ENCODE measurements at regions not wholly inside any gene's neighbourhood (a gene's known extent, or its start where the extent isn't known, plus 50 kb on each side); places are given as distances from the start of the nearest gene placed in this dataset.
"Not testable (repeated sequence)": the region's sequence is repeated elsewhere in the genome, so short reads cannot be mapped to it uniquely, and the experiment has no call there.

DNA sequence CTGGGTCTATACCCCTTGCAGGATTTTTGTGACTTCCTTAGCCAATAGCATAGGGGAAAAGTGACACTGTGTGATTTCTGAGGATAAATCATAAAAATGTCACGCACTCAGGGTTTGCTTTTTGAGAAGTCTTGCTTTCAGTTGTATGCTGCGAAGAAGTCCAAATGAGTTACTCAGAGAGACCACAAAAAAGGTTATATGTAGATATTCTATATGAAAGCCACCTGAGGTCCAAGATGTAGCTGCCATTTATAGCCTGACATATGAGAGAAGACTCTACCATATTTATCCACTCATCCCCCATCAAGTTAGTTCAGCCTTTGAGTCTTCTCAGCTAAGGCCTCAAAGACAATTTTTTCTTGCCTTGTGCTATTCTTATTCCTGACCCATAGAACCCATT, 488.3 kb upstream of the MAP2 start:
- DNase-seq (ENCODE audit: low spot score) = no peak

DNA sequence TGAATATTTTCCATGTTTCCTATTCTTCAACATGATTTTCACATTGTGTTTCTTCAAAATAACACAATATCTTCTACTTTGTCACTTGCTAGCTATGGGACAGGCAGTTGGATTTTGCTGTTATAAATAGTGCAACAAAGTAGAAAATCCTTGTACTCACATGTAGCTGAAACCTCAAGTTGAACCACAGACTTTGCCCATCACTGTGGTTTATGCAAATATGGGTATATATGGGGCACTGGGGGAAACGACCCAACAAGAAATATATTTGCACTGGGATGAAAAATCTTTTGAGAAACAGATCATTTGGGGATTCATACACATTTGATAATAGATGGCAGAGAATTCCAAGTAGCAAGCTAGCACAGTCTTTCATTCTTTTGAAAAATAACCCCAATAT, 486.3 kb upstream of the MAP2 start:
- no peak for DNase-seq (ENCODE audit: low spot score)

DNA sequence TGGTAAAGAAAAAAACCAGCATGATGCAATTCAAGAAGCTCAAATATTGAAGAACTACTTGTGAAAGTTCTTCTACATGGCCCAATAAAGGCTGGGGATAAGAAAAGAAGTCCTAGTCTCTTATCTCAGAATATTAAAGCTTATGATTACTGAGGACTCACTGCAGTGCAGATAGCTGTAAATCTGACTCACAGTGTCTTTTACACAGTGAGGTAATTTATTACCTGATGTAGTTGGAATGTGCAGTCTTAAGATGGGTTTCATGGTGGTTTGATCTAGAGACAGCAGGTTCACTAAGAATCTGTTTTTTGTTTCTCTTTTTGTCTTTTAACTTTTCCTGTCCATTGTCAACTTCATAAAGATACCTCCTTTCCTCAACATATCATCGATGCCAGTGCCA, 484.0 kb upstream of the MAP2 start:
- no peak for DNase-seq (ENCODE audit: low spot score)

DNA sequence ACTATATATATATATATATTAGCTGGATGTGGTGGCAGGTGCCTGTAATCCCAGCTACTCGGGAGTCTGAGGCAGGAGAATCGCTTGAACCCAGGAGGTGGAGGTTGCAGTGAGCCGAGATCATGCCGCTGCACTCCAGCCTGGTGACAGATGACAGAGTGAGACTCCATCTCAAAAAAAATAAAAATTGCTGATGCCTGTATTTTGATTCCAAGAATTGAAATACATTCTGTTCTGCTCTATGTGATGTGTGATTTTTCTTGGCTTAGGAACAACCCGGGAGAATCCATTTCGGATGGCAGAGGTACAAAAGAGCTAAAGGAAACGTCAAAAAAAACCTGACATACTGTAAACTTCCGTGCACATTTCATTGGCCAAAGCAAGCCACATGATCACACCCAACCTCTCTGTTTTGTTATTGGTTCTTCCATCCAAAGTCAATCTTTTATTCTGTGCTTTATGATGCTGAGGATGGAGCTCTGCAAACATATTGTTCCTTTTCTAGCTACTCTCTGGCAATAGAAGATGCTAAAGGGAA, 478.1 kb upstream of the MAP2 start:
- DNase-seq (ENCODE audit: low spot score) = no peak

DNA sequence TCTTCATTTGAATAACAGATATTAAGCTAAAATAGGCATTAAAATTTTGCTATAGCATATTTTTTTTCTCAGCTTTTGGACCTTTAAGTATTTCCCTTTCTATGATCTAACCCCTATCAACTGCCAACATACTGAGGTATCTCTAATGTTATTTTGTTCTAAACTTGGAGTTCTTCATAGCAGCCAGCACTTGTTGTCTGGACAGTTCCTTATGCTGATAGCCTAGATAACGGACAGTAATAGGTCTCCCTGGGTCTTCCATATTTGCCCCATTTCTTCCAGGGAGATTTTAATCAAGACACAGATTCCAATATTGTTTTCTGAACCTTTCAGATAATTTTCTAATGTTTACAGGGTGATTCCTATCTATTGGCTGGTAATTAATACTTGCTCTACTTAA, 475.8 kb upstream of the MAP2 start:
- DNase-seq (ENCODE audit: low spot score) = no peak

DNA sequence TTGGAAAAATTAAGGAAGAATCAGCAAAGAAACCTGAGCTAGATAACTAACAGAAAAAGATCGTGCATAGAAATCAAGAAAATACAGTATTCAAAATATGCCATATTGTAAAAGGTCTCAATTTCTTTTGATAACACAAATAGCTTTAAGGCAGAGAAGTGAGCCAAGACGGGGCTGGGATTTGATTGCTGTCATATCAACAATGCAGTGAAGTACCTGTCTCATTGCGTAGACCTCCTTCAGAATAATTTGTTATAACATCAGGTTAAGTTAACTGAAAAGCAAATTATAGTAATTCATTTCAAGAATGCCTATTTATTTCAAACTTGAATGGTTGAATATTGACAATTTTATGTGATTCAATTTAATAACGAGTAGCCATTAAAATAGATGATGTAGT, 453.8 kb upstream of the MAP2 start:
- no peak for DNase-seq (ENCODE audit: low spot score)

DNA sequence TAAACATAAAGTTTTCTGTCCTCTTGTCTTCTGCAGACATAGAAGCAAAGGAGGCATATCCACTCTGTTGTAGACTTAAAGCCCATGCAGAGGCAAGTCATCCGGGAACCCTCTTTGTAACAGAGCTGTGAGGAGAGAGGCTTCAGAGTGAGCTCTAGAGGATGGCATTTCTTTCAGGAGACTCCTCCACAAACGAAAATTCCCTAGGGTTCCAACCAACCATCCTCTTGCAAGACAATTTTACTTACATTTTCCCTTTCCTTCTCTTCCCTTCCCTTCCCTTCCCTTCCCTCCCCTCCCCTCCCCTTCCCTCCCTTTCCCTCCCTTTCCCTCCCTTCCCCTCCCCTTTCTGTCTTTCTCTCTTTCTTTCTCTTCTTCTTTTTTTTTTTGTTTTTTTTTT, 446.3 kb upstream of the MAP2 start:
- no peak for DNase-seq (ENCODE audit: low spot score)

DNA sequence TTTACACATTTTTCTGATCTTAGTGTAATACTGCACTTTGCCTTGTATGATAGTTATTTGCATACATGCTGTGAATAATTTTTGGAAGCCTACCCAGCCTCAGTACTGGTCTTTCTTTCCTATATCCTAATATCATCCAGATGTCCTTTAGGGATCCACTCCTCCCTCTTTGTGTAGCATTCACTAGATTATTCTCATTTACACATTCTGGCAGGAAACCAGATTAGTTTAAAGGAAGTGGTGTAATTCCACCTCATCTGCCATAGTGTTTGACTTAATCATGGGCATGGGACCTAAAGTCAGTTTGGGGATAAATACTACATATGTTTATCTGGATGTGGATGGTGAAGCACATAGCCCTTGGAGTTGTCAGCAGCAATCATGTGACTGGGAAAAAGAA, 444.9 kb upstream of the MAP2 start:
- DNase-seq (ENCODE audit: low spot score) = no peak

DNA sequence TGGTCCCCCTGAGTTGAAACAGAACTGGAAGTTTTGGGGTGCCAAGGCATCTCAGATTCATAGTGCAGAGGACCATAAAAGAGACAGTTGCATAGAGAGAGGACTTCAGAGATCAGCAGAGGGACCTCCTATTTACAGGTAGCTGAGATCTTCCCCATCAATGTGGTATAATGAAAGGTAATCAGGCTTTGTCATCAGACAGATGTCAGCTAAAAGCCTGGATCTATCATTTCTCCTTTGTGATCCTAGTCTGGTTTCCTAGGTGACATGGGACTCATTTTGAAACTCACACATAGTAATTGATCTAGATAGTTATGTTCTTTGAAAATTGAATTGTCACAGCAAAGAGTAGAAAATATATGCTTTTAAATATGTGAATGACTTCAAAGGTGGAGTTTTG, 443.5 kb upstream of the MAP2 start:
- DNase-seq (ENCODE audit: low spot score) = no peak

DNA sequence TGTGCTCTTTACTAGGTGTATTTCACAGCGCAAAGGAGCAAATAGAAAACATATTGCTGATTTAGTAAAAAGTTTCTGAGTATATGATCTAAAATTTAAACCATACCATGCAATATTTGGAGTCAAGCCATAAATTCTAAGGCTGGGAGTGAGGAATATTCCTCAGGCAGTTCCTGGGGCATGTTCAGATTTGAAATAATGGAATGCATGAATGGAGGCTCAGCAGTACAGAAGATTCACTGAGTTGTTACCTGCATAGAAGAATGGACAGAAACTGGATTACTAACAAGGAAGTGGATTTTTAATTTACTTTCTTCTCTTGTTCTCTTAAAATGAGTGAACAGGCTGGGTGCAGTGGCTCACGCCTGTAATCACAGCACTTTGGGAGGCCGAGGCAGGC, 441.0 kb upstream of the MAP2 start:
- DNase-seq (ENCODE audit: low spot score) = no peak

DNA sequence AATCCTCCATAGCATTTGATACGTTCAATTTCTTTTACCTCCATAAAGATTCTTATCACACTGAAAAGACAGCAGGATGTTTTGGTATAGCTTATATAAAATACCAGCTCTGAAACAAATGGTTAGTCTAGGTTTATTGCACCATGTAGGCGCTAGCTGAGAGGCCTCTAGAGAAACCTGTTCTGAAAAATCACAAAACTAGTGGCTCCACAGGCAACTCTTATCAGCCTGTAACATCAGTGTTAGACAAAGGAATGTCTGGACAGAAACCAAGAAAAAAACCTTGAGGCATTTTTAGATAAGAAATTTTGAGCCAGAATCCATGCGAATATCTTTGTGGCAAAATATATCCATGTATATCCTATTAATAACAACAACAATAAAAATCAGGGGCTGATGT, 440.4 kb upstream of the MAP2 start:
- DNase-seq (ENCODE audit: low spot score) = no peak

DNA sequence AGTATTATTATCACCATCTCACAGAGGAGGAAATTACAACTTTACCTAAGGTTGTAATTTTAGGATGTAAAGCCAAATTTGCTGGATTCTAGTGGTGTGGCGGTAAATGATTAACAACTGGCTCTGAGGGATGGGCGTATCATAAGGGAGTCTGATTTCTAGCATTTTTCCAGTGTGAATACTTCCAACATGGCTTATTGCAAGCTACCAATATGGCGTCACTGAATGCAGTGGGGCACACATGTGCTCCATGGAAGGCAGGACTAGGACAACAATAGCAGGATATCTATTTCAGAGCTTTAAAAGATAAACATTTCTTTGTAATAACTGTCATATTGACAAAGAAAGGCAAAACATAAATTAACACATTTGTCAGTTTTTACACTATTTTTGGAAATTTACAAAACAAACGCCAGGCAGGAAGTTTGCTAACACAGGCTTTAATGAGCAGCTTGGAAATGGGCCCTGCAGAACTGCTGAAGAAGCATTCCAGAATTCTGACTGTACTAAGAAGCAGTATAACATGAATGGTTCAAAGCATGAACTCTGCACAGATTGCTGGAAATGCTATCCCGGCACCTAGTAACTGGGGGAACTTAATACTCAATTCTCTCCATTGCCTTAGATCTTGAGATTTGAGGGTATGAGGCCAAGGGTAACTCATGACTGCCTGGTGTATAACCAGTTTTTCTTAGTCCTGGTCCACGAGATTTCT, 439.3 kb upstream of the MAP2 start:
- no peak for DNase-seq (ENCODE audit: low spot score)

DNA sequence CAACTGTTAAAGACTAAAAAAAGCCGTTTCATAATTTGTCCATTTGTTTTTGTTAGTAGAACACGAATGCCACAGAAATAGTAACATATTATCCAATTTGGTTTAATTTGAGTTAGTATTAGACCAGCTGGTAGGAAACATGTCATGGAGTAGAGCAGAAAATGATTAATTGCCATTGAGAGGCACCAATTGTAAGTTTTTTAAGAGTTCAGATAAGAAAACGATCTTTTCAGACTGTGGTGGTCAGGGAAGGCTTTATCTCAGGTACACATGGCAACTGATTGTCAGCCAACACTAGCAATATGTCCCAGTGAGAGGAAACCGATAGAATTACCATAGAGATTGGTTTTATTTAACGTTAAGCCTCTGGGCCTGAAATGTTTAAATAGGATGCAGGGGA, 438.2 kb upstream of the MAP2 start:
- no peak for DNase-seq (ENCODE audit: low spot score)

DNA sequence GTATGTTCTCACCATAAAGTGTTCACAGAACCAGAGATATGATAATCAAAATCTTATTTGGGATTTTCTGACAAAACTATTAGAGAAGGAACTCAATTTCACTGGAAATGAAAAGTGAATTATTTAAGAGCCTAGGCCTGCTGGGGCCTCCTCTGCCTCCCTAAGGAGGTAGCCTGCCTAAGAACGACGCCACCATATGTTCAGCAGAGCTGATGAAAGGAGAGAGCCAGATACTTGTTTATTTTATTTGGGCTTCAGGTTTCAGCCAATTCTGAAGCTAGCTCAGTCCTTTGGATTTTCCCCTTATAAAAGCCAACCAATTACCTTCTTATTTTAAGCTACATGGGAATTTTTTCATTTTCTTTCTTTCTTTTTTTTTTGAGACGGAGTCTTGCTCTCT, 433.1 kb upstream of the MAP2 start:
- DNase-seq (ENCODE audit: low spot score) = no peak

DNA sequence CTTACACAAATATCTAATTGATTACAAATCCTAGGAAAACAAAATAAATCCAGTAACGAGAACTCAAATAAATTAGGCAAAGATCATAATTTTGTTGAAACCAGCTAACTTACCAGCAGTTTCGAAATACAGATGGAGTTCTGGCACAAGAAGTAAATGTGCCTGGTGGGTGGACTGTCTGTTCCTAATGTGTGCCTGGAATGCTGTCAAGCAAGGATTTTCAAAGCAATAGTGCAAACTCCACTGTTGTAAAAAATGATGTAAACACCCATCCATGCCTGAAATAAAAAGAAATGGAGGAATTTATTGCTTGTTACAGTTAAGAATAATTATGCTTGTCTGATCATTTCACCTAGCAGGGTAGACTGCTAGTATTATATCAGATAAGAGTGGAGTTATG, 423.9 kb upstream of the MAP2 start:
- DNase-seq (ENCODE audit: low spot score) = no peak

DNA sequence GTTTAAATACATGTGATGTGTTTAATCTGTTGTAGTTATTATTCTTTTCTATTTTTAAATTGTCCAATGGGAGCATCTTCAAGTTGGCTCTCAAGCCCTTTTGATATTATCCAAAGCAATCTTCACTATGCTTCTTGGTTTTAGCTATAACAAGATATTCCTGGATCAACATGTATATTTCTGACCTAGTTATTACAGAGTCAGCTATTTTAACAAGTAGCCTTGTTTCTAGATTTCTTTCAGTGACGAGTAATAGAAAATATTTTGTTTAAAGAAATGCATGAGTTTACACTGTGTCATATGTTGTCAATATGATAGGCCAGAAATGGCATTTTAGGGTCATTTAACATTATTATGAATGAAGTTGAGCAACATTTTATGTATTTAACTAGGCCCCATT, 421.8 kb upstream of the MAP2 start:
- DNase-seq (ENCODE audit: low spot score) = no peak

DNA sequence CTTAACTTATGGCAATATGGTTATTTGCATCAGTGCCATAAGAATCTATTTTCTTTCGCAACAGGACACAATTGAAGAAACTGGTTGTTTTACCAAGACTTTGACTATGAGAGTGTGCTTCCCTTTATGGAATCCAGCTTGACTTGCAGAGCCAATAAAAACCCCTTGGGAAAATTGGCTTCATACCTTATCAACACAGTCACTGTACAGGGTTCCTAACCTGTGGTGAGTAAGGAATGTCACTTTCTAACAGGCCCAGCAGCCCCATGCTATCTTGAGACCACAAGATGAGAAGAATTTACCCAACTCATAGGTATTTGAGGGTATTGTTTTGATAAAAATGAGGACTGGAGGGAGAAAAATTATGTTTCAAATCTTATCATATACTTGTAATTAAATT, 418.5 kb upstream of the MAP2 start:
- no peak for DNase-seq (ENCODE audit: low spot score)

DNA sequence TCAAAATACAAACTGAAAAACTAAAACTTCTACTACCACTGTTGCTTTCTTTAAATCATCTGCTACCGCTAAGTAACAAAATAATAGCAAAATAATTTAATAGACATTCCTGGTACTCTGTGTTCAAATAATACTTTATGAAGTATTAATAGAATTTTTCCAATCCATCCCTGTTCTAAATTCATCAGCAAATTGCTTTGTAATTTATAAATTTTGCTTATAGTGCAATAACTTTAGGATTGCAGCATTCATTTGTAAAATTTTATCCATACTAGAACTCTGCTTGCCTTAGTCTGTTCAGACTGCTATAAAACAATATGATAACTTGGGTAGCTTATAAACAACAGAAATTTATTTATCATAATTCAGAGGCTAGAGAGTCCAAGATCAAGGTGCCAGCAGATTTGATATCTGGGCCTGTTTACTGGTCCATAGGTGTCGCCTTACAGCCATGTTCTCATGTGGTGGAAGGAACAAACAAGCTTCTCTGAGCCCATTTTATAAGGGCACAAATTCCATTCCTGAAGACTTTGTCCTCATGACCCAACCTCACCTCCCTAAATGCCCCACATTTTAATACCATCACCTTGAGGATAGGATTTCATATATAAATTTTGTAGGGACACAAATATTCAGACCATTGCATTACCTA, 415.1 kb upstream of the MAP2 start:
- DNase-seq (ENCODE audit: low spot score) = no peak

DNA sequence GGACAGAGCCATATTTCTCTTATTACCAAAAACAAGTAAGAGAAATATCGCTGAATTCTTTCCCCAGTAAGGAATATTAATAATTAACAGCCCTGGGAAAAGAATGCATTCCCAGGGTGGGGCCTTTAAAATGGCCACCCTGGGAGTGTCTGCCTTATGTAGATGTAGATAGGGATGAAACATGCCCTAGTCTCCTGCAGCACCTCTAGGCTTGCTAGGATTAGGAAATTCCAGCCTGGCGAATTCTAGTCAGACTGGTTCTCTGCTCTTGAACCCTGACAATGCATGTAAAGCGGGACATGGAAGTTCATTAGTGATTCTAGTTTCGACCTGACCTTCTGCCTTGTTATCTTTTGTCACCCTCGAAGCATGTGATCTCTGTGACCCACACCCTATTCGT, 405.2 kb upstream of the MAP2 start:
- DNase-seq (ENCODE audit: low spot score) = not testable (repeated sequence)

DNA sequence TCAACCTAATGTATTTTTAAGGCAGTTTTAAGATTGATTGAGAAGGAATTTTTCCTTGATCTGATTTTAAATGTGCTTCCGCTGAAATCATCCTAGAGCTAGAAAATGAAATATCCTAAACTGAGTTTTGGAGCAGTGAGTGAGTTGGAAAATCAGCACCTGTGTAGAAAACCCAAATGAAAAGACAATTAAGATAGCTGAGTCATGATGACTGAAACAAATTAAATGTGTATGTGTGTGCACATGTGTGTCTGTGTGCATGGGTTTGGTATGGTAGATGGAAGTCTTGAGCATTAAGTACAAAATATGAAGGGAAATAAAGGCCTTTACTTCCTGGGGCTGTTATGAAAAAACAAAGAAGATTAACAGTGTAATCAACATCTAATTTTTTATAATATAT, 394.6 kb upstream of the MAP2 start:
- no peak for DNase-seq (ENCODE audit: low spot score)

DNA sequence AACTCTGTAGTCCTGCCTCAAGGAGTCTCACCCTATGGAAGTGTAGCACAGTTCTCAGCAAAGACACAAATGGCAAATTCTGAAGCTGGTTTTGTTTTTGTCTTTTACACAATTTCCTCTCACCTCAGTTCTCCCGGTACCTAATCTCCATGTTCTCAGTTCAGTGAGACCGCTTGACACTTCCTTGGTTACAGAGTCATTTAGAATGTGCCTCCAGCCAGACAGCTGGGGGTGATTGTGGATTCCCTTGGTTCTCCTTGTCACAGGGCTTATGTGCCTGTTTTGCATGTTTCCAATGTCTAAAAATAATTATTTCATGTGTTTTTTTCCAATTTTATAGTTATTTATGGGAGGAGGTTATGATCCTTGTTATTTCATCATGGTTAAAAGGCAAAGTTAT, 379.5 kb upstream of the MAP2 start:
- no peak for DNase-seq (ENCODE audit: low spot score)

DNA sequence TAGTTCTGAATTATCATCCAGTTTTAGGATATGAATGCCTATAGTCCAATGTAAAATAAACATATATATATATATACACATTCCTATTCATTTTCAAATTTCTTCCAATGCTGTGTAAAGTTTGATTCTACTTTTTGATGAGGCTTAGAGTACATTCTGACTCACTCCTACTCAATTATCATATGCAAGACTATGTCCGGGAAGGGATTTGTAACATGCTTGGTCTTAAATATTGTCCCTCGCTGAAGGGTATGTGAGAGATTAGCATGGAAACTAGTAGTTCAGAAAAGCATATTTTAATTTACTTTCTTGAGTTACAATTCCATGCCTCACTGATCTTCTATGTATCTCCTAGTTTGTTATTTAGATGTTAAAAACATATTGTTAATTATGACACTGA, 377.7 kb upstream of the MAP2 start:
- DNase-seq (ENCODE audit: low spot score) = no peak

DNA sequence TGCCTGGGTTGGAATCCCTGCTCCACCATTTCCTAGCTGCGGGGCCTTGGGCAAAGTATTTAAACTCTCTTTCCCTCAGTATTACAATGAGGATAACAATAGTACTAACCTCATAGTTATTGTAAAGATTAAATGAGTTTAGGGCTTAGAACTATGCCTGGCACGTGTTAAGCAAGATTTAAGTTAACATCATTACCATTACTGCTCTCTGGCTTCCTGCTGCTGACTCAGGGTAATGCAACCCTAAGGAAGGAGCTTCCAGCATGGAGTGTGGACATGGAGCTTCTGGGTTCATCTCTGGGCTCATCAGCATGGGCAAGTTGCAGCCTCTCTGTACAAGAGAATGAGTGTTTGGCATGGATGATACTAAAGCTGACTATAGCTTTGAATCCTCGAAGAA, 374.2 kb upstream of the MAP2 start:
- DNase-seq (ENCODE audit: low spot score) = no peak

DNA sequence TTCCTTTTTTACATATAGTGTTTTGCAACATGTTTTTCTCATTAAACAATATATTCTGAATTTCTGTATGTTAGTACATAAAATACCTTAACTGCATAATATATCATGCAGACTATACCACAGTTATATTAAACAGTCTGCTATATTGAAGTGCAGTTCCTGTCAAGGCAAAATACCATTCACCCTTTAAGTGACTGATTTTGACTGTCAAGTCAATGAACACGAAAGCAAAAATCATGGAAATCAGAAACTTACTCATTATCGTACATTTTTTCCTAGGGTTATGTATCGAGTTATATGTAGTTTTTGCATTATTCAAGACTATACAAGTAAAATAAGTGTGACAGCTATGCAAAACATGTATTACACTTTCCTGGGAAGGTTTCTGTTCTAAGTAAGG, 361.6 kb upstream of the MAP2 start:
- DNase-seq (ENCODE audit: low spot score) = no peak

Data from germinal center (tissue), 1 donor.